PFSK-1 (cell line): ENCODE measurements at regions not wholly inside any gene's neighbourhood (a gene's known extent, or its start where the extent isn't known, plus 50 kb on each side); places are given as distances from the start of the nearest gene placed in this dataset.

Experiments used
- FOXP2 ChIP-seq: optimal IDR thresholded peaks from 2 replicates; pipeline ENCODE3; 2011; ENCODE audit warnings: borderline replicate concordance, control low read depth, inconsistent platforms; ENCODE audit not compliant: insufficient read depth; ENCODE audit errors: extremely low read length, extremely low read depth
- POLR2AphosphoS5 ChIP-seq: IDR thresholded peaks from 2 replicates; pipeline ENCODE4 v1.6.1; 2012; ENCODE audit warnings: low read depth, mild to moderate bottlenecking, control low read depth, low read length, moderate library complexity
- SIN3A ChIP-seq: IDR thresholded peaks from 2 replicates; pipeline ENCODE4 v1.6.1; 2012; ENCODE audit warnings: mild to moderate bottlenecking, low read length, moderate library complexity, borderline replicate concordance; ENCODE audit not compliant: insufficient read depth
- TAF1 ChIP-seq: IDR thresholded peaks from 2 replicates; pipeline ENCODE4 v1.6.1; 2012; ENCODE audit warnings: low read length, control low read depth, borderline replicate concordance; ENCODE audit not compliant: insufficient read depth
- TF ChIP-seq, protein P1 (sequence below), 2 experiments: IDR thresholded peaks; 2 replicates each; pipeline versions ENCODE4 v1.6.1 to v1.8.0; 2011 to 2012; ENCODE audit warnings: low read depth in 2 of 2, low read length in 2 of 2, control low read depth in 1 of 2, inconsistent platforms in 1 of 2, mild to moderate bottlenecking in 1 of 2, moderate library complexity in 1 of 2; ENCODE audit not compliant: insufficient read depth in 1 of 2

DNA sequence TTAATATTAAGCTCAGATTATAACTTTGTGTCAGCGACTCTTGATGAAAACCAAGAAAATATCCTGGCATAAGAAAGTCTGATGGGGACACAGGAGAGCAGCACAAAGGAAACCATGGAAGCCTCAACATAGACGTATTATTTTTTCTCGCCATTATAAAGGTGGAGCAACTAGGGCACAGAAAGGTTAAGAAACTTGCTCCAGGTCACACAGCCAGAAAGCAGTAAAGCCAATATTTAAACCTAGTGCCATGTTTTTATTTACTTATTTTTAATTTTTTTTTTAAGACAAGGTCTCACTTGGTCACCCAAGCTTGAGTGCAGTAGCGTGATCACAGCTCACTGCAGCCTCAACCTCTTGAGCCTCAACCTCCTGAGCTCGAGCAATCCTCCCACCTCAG, 259.3 kb downstream of the PREX1 start:
- TF ChIP-seq SIN3A: no peak
- TF ChIP-seq POLR2AphosphoS5: no peak
- TF ChIP-seq, protein P1, sequence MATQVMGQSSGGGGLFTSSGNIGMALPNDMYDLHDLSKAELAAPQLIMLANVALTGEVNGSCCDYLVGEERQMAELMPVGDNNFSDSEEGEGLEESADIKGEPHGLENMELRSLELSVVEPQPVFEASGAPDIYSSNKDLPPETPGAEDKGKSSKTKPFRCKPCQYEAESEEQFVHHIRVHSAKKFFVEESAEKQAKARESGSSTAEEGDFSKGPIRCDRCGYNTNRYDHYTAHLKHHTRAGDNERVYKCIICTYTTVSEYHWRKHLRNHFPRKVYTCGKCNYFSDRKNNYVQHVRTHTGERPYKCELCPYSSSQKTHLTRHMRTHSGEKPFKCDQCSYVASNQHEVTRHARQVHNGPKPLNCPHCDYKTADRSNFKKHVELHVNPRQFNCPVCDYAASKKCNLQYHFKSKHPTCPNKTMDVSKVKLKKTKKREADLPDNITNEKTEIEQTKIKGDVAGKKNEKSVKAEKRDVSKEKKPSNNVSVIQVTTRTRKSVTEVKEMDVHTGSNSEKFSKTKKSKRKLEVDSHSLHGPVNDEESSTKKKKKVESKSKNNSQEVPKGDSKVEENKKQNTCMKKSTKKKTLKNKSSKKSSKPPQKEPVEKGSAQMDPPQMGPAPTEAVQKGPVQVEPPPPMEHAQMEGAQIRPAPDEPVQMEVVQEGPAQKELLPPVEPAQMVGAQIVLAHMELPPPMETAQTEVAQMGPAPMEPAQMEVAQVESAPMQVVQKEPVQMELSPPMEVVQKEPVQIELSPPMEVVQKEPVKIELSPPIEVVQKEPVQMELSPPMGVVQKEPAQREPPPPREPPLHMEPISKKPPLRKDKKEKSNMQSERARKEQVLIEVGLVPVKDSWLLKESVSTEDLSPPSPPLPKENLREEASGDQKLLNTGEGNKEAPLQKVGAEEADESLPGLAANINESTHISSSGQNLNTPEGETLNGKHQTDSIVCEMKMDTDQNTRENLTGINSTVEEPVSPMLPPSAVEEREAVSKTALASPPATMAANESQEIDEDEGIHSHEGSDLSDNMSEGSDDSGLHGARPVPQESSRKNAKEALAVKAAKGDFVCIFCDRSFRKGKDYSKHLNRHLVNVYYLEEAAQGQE (IDR thresholded peaks at IDR 0.05; ENCODE audit: insufficient read depth in 1 of 2, low read depth in 2 of 2, low read length in 2 of 2): no peak
- TF ChIP-seq TAF1: no peak
- no peak for TF ChIP-seq FOXP2
